Stimulated activated CD4-positive, alpha-beta T cell treated with anti-CD3 and anti-CD28 coated beads, Interleukin-15, amount 100 ng/mL, for 1 hour (primary cell): ENCODE measurements at regions not wholly inside any gene's neighbourhood (a gene's known extent, or its start where the extent isn't known, plus 50 kb on each side); places are given as distances from the start of the nearest gene placed in this dataset.

Experiments used
- DNase-seq, 2 donors: peaks; one replicate each; pipeline ENCODE4 v3.0.0-alpha.2; 2020; ENCODE audit warnings: low read depth in 1 of 2, low spot score in 1 of 2

DNA sequence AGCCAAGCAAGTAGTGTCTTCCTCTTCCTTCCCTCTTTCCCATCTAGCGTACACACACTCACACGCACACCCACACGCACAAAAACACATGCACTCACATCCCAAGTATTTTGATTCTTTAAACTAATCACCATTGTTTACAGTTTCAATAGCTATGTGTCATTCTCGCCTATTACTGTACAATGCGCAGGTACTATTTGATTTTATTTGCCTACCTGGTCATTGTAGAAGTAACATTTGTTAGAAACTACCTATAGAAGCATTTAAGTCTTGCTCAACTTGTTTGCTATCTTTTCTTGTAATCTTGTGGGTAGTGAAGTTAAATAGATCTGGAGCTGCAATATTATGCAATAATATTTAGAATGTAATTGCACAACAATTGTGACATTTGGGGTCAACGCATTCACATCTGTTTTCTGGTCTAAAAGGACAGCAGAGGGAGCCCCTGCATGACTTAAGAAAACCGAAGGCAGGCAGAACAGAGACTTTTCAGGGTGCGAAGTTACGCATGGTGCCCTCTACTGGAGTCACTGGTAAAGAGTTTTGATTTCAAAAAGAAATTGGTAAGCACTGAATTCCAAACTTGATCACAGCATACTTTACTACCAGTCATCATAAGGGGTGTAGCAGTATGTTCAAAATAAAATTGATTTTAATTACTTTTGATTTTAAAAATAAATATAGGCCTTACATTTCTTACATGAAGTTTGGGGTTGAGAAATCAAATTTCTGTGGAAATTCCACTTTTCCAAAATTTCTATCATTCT is 503.3 kb upstream of the FAM241A start:
- no peak for DNase-seq

DNA sequence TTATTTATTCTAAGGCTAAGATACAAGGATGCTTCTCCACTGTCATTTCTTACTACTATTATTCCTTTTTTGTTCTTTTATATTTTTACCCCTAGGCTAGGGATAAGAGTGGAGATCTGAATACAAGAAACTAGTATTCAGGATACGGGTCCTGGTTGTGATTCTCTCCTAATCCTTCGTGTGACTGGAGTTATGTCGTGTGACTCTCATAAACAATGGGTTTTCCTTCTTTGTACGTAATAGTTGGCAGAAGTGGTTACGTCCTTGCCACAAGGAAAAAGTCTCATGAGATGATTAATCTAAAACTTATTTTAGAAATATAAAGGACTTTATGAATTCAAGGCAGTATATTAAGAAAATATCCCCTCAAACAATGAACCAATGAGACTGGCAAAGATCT is 497.2 kb upstream of the FAM241A start:
- no peak for DNase-seq

DNA sequence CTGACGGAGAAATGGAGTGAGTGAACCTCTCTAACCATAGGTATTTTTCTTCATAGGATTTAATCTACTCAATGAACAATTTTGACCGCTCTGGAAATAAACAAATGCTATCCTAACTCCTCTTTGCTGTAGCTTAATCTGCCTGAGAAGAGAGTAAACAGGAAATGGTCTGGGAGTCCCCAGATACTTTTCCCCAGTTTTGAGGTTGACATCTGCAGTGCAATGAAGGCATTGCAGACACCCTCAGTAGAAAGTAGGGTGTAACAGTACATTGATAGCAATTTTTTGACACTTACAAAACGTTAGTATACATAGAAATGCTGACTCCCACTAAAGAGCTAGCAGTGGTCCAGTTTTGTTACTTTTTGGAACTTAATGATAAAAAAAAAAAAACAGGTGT is 495.9 kb upstream of the FAM241A start:
- no peak for DNase-seq

DNA sequence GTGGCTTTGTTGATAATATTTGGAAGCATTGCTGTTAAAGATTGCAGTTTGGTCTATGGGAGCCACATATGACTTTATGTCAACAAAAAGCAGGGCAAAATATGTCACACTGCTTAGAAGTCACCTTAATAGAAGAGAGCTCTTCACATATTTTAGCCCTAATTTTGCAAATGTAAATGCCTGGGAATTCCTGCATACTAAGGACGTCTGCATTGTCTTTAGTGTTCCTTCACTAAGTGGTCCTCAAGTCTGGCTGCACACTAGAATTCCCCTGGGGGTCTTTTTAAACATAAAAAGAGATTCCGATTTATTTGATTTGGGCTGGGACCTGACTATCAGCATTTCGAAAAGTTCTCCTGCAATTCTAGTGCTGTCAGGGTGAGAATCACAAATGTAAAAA is 495.1 kb upstream of the FAM241A start:
- no peak for DNase-seq

DNA sequence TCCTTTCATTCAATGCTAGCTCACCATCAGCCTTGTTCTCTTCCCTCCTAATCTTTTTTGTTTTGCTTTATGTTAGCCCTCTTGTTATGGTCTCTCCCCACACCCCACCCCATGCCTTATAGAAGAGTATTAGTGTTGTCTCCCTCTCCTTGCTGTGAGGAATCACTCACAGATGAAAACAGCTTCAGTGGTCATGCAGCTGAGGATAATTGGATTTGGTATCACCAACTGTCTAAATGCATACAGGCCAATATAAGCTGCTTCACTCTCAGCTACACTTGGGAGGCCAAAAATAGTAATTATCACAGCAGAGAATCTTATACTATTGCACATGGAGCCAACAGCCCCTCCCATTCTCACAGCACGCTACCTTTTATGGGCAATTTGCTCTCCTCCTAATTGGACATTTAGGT is 494.6 kb upstream of the FAM241A start:
- no peak for DNase-seq

DNA sequence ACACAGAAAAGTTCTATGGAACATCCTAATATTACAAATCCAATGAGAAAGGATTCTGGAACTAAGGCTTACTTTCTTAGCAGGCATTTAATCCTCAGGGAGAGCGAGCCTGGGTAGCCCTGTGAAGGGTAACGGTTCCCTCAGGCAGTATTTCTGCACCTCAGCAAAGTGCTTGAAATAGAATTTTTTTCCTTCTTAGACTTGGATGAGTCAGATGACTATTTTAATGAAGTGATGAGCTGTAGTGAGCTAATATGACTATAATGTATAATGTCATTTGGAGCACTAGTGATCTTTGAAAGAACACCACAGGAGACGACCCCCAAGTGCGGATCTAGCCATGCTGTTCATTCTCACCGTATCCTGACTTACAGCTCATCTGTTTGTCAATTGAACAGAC is 493.0 kb upstream of the FAM241A start:
- no peak for DNase-seq

DNA sequence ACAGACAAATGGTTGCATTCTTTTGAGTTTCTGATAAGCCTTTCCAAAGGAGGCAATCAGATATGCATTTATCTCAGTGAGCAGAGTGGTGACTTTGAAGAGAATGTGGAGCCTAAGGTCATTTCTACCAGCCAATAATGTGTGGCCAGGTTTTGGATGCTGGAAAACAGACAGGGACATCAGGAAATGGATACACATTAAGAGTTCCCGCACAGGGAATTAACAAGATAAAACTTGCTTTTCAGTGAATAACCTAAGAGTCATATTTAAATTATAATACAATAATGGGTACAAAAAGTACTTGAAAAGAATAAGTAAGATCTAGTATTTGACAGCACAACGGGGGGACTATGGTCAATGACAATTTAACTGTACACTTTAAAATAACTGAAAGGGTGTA is 492.3 kb upstream of the FAM241A start:
- no peak for DNase-seq

DNA sequence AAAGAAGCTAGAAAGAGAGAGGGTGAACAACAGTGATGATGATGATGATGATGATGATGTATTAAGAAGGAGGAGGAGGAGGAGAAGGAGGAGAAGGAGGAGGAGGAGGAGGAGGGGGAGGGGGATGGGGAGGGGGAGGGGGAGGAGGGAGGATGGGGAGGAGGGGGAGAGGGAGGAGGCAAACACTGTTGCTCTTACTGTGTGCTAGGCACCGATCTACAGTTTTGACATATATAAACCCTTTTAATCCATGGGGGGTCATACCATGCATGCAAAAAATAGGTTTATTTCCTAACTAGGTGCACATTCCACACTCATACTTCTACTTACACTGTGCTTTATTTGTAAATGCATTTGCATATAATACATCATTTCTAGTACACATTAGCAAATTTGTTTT is 482.8 kb upstream of the FAM241A start:
- DNase-seq, result no peak

DNA sequence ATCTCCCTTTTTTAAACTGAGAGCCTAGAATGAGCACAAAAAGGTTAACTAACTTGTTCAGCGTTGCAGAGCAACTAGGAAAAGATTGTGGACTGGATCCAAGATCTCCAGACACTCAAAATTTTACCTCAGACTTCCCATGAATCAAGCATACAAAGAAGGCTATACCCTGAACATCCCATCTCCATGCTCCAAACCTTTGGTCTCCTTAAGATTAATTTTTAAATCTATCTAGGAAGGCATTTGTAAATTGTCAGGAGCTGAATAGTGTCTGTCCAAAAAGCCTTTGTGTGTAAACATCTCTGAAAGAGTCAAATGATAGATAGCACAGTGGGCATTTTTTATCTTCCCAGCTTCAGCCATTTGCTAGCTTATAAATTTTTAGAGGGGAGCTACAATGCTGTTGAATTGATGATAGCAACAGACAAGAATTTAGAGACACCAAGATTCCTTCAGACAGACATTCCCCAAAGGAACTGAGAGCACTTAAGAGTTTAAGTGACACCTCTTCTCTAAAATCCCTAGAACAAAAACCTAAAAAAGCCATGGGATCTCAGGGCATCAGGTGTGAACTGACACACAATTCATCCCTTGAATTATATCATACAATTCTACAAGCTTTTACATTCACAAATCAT is 480.8 kb upstream of the FAM241A start:
- no peak for DNase-seq

DNA sequence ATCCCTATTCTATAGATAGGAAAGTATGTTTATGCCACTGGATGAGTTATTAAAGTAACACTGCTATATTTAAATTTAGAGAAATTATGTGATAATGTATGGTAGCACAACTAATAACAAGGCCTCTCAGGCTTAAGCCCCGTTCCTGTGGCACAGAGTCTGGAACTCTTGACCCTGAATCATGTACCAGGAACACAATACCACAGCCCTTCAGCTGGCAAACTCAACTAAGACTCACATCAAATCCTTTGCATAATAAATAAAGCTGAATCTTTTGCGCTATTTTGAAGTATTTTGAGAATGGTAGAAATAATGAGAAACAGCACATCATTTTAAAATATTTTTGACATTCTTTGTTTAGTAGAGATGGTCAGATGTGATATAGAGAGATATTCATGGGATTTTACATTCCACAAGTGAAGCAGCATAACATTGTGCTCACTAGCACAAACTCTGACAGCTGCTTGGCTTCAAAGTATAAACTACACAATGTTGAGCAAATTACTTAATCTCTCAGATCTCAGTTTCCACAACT is 478.4 kb upstream of the FAM241A start:
- no peak for DNase-seq

DNA sequence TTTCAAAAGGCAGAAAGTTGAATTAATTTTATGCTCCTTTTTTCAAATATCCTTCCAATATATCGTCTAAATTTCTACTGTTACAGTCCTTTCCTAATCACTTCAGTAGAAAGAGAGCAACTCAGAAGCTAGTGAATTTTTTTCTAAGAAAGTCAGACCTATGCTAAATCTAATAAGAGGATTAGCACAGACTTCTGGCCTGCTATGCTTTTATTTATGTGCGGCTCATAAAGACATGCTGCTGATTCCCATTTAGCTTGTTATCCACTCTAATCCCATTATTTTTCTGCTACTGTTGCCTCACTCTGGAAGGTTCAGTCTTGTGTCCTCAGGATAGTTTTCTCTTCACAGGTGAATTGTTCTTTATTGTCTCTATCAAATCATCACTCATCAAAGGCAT is 473.5 kb upstream of the FAM241A start:
- DNase-seq, result no peak

DNA sequence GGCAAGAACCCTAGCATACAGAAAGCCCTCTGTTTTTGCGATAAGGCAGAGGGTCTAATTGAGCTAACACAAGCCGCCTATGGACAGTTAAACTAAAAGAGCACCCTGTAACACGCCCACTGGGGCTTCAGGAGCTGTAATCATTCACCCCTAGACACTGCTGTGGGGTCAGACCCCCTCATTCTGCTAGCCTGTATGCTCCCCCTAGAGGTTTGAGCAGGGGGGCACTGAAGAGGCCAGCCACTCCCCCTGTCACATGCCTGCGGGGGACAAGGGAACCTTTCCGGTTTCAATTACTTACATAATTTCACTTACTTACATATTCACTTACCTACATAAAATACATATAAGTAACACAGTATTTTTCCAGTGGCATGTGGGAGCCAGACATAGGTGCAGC is 469.5 kb upstream of the FAM241A start:
- no peak for DNase-seq

DNA sequence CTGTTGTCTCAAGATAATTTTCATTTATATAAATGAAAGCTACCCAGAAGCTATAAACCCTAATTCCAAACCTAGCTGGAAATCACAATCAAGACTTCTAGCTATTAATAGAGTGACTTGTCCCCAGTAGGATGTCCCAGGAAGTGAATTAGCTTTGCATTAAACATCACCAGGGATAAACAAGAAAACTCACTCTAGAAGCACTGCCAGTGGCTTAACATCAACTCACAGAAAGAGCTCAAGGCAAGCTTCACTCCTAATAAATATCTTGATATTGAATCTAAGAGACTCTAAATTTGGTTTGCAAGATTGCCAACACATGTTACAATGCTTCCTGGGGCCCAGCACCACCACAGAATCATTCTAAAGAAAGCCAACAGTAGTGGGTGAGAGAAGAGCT is 468.7 kb upstream of the FAM241A start:
- DNase-seq, result no peak

DNA sequence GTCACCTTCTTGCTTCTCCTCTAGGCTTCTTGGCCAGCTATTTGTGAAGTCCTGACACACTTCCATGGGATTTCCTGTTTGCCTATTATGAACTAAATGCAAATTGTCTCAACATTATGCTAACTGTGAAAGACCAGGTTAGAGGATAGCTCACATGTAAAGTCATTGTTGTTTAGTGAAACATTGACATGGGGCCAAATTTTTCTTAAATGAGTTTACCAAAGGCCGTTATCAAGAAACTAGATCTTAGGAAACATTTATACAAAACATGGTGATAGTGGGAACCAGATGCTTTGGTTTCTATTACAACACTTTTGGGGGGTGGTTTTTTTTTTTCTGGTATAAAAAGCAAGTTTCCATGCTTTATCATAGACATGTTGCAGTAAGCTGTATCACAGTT is 466.8 kb upstream of the FAM241A start:
- DNase-seq, result no peak

DNA sequence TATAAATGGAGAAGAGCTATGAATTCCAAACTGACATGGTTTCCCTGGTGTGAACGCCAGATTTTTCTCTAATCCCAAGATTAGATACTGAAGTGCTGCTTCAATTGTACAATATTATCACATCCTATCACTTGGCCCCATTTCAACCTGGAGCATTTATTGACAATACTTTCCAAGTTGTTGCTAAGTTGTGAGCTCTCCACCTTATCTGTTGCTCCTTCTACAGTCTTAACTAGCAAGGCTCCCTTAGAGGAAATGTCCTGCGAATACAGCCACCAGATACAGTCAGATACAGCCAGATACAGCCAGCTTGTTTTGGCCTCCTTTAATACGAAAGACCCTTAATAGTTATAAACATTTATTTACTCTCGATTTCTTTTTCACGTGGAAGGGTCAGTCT is 466.3 kb upstream of the FAM241A start:
- DNase-seq, result no peak

DNA sequence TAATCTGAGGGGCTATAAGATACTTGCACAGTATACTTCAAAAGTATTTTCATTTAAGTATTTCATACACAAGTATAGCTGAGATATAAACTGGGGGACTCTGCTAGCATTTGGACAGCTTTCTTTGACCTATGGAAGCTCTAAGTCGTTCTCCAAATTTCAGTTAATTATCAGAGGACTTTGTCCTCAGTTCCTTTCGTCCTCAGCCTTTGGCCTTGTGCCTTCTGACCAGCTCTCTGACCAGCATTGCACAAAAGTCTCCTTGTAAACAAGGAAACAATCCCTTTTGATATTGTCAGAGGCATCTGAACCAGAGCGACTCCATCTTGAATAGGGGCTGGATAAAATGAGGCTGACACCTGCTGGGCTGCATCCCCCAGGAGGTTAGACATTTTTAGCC is 464.0 kb upstream of the FAM241A start:
- no peak for DNase-seq

DNA sequence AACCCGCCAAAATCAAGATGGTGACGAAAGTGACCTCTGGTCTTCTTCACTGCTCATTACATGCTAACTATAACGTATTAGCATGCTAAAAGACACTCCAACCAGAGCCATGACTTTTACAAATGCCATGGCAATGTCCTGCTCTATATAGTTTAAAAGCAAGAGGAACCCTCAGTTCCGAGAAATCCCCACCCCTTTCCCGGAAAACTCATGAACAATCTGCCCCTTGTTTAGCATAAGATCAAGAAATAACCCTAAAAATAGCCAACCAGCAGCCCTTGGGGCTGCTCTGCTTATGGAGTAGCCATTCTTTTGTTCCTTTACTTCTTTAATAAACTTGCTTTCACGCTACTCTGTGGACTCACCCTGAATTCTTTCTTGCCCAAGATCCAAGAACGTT is 463.5 kb upstream of the FAM241A start:
- no peak for DNase-seq

DNA sequence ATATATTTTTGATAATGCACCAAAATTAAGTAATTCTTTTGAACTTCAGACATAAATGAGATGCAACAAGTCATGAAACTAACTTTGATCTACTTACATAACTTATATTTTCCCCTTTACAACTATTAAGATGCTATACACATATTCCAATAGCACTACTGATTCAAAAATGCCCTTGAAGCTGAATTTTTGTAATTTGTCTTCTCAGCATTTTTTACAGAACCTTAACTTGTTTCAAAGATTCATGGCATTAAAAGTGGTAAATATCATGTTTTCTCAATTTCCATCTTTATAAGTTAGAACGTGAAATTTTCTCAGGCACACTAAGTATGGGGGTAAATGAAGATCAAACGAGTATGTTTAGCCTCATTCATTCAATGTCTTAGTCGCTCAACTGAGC is 460.0 kb upstream of the FAM241A start:
- no peak for DNase-seq

DNA sequence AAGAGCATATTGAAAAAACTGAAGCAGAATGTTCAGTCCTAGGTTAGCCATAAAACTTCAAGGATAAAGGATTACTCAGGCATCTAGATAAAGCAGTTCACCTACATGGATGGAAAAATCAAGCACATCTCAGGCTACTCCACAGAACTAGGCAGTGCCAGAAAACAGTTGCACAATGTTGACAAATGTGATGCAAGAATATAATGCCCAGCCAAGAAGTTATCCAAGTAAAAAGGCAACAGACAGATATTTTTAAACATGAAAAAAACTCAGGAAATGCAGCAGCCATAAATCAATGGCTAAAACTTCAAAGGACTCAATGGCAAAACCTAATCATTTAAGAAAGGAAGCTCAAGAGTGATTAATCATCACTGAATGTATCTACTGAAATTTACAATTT is 456.0 kb upstream of the FAM241A start:
- DNase-seq, result no peak

DNA sequence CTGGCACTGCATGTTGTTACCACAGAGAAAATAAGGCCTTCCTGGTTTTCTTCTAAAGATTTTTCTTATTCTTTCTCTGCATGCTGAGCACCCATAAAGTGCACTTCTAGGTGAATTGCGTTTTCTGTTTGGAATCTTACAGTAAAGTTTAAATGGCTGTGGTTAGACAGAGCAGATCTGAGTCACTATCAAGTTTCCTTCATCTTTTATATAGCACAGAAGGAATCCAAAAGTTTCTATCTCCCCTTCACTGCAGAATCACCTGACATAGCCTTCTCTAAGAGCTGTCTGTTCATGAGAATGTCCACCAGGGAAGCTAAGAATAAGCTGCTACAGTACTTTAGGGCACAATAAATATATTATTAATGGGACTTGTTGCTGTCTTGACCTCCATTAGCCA is 455.5 kb upstream of the FAM241A start:
- no peak for DNase-seq

DNA sequence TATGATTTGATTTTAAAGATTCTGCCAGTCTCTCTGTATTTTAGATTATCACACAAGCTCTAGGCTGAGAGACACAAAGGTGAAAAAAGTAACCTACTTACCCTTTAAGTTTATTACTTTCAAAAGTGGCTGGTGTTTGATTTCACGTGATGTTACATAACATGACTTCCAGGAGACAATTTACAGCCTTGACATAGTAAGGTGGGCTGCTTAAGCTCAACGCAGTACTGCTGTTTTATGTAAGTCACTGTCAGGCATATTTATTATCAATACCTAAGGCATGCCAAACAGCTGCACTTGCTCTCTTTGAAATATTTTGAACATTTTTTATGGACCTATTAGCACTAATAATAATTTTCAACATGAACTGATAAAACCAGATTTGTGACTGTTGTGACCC is 451.5 kb upstream of the FAM241A start:
- DNase-seq, result no peak

DNA sequence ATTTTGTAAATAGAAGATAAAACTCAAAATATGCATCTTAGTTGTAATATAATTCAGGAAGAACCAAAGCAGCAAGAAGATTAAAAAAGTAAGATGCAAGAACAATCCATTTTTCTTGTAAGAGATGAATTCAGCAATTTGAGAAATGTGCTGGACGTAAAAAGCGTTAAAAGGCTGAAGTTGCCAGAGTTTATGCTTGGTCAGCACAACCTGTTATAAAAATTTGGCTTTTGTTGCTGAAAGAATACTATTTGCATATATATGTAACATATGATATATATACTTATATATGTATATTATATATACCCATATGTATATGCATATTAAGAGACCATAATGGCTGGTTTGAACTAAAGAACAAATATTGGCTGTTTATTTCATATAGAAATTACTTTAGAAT is 449.6 kb upstream of the FAM241A start:
- no peak for DNase-seq

DNA sequence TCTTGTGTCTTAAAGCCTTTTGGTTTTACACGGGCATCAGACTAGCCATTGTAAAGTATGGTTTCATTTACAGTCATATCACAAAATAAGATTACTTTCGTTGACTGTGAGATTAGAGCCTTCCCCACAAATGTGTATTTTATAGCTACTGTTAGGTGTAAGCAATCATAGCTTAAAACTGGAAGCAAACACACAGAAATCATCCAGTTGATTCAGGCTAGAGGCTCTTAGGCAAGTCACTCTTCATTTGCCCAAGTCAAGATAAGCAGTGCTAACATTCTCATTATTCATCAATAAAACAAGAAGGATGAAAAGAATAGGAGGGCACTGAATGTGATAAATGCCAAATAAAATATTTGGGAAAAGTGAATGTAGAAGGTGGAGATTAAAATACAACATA is 448.7 kb upstream of the FAM241A start:
- no peak for DNase-seq
